ENCODE measurements at regions not wholly inside any gene's neighbourhood (a gene's known extent, or its start where the extent isn't known, plus 50 kb on each side); places are given as distances from the start of the nearest gene placed in this dataset.

DNA sequence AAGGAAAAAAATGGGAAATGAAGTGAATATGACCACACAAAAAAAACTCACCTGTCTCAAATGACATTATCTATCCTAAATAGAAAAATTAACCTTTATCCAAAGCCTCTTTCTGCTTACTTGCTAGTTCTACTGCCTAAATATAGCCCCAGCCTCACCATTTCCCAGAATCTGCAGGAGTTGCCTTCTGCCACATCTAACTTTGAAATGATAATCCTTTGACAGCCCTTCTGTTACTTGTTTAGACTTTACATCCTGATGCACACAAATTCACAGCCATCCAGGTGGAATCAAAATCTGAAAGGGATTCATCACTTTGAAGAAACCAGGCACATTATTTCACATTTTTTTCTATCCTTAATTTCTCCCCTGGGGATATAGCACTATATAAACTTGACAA is 1356.2 kb upstream of the NXPH2 start:
- TF ChIP-seq RCOR1 (IDR thresholded peaks at IDR 0.05; ENCODE audit: low read length) (no peak), EZH2phosphoT487 (IDR thresholded peaks at IDR 0.05; ENCODE audit: borderline replicate concordance, low read depth) (no peak), MXI1 (IDR thresholded peaks at IDR 0.05; ENCODE audit: low read depth, low read length) (no peak), RAD21 (IDR thresholded peaks at IDR 0.05; ENCODE audit: low read length) (no peak), GATA2 (CRISPR knock-in tag; IDR thresholded peaks at IDR 0.05) (no peak), SIN3A (IDR thresholded peaks at IDR 0.05; ENCODE audit: borderline replicate concordance, low read depth, low read length) (no peak), EP300 (IDR thresholded peaks at IDR 0.05; ENCODE audit: borderline replicate concordance in 1 of 2, low read depth in 1 of 2, low read length in 1 of 2) (no peak)
- TF ChIP-seq, protein P1, sequence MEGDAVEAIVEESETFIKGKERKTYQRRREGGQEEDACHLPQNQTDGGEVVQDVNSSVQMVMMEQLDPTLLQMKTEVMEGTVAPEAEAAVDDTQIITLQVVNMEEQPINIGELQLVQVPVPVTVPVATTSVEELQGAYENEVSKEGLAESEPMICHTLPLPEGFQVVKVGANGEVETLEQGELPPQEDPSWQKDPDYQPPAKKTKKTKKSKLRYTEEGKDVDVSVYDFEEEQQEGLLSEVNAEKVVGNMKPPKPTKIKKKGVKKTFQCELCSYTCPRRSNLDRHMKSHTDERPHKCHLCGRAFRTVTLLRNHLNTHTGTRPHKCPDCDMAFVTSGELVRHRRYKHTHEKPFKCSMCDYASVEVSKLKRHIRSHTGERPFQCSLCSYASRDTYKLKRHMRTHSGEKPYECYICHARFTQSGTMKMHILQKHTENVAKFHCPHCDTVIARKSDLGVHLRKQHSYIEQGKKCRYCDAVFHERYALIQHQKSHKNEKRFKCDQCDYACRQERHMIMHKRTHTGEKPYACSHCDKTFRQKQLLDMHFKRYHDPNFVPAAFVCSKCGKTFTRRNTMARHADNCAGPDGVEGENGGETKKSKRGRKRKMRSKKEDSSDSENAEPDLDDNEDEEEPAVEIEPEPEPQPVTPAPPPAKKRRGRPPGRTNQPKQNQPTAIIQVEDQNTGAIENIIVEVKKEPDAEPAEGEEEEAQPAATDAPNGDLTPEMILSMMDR (IDR thresholded peaks at IDR 0.05) = no peak
- TF ChIP-seq, protein P2, sequence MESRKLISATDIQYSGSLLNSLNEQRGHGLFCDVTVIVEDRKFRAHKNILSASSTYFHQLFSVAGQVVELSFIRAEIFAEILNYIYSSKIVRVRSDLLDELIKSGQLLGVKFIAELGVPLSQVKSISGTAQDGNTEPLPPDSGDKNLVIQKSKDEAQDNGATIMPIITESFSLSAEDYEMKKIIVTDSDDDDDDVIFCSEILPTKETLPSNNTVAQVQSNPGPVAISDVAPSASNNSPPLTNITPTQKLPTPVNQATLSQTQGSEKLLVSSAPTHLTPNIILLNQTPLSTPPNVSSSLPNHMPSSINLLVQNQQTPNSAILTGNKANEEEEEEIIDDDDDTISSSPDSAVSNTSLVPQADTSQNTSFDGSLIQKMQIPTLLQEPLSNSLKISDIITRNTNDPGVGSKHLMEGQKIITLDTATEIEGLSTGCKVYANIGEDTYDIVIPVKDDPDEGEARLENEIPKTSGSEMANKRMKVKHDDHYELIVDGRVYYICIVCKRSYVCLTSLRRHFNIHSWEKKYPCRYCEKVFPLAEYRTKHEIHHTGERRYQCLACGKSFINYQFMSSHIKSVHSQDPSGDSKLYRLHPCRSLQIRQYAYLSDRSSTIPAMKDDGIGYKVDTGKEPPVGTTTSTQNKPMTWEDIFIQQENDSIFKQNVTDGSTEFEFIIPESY (IDR thresholded peaks at IDR 0.05; ENCODE audit: borderline replicate concordance, low read depth) = no peak

All from SK-N-SH (cell line).